IPS-11a (cell line): ENCODE measurements at regions not wholly inside any gene's neighbourhood (a gene's known extent, or its start where the extent isn't known, plus 50 kb on each side); places are given as distances from the start of the nearest gene placed in this dataset.
"Not testable (repeated sequence)": the region's sequence is repeated elsewhere in the genome, so short reads cannot be mapped to it uniquely, and the experiment has no call there.

ENCODE experiments used
- H3K4me3 ChIP-seq: one replicate; pipeline ENCODE4 v1.5.1; 2013; ENCODE audit warnings: low read depth, low read length, control low read depth

DNA sequence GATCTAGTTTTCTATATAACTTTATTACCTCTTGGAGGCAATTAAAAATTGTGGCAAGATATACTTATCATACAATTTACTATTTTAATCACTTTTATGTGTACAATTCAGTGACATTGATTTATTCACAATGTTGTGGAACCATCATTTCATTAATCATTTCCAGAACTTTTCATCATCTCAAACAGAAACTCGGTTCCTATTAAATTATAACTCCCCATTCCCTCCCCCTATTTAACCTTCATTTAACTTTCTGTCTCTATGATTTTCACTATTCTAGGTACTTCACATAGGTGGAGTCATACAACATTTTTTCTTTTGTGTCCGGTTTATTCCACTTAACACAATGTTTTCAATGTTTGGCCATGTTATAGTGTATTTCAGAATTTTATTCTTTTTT, 252.8 kb downstream of the REEP3 start:
- no peak overlapping the region for H3K4me3 ChIP-seq

DNA sequence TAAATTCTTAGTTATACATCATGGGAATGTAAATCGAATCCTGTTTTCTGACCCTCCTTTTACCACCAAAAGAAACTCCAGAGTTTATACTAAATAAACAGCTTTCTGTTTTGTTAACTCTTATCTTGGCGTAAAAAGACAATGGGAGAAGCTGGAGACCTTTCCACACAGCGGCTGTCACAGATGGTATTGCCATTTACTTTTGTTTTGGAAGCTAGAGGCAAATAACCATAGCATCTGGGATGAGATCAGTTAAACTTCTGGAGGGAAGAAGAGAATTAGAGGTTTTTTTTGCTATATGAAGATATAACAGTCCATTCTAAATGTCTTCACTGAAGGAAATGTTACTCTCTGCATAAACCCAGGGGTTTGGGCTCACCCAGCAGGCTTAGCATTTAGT, 258.9 kb downstream of the REEP3 start:
- H3K4me3 ChIP-seq: no peak overlapping the region

DNA sequence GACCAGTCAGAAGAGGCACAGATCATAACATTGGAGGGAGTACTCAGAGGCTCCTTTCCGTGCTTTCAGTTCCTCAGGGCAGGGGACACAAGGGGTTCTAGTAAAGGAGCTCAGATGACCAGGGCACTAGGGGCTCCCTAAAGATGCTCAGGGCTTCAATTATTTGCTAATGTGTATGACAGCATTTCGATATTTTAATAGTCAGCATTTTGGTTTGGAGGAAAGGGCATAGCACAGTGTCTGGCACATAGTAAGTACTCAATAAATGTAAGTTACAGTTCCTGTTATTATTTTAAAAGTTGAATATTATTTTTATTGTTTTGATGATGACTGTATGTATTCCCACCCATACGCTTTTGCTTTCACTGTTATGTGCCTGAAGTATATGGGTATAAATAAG, 260.0 kb downstream of the REEP3 start:
- no peak overlapping the region for H3K4me3 ChIP-seq

DNA sequence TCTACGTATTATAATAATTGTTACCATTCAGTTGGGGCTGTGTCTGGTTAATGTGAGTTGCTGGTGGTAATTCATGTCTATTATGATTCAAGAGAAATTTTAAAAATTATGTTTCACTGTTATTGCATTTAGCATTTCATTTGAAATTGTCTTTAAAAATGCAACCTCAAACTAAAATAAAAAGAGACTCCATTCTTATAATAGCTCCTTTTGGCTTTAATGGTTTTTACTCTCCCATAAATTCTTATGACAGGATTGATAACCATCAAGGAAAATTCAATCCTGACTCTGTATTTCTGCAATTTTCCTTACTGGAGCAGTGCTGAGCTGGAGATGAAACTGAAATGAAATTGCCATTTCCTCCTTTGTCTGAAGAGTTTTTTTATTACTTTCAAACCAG, 262.7 kb downstream of the REEP3 start:
- no peak overlapping the region for H3K4me3 ChIP-seq

DNA sequence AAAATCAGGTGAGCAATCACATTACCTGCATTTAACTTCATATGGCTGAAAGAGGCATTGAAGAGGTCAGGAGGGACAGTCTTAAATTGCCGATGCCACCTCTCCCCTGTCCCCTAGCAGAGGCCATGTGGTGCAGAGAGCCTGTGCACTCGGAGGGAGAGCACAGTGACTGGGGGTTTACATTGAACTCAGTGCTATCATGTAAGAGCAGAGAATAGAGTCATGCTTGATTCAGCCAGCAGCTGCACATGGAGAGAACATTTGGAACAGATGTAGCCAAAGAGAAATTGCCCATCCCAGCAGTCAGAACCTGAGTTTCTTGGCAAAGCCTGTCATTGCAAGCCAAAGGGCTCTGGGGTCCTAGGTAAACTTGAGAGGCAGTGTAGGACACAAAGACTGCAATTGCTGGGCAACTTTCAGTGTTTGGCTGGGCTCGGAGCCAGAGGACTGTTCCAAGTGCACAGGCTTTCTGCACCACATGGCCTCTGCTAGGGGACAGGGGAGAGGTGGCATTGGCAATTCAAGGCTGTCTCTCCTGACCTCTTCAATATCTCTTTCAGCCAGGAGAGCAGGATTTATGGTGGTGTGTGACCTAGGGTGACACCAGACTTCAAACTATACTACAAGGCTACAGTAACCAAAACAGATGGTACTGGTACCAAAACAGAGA, 267.1 kb downstream of the REEP3 start:
- no peak overlapping the region for H3K4me3 ChIP-seq

DNA sequence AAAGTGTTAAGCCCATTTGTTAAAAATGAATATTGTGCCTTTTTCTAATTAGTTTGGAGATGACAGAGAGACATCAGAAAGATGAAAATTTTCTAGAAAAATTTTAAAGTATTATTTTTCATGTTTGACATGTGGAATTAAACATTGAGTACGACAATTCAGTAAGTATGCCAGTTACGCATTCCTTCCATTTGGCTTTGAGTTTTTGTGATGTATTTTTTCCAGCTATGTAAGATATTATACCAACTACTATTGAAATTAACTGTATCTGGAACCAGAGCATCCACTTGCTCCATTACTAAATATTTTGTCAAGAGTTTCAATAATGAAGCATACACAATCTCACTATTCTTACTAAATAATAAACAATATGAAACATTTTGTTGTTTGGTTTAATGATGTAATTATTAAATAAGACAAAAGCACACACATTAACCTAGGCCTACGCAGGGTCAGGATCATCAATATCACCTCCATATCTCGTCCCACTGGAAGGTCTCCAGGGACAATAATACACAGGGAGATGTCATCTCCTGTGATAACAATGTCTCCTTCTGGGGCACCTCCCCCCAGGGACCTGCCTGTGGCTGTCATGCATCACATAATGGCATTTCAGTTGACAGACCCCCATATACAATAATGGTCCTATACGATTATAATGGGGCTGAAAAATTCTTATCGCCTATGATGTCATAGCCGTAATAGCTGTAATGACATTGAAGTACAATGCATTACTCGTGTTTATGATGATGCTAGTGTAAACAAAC, 274.1 kb downstream of the REEP3 start:
- no peak overlapping the region for H3K4me3 ChIP-seq

DNA sequence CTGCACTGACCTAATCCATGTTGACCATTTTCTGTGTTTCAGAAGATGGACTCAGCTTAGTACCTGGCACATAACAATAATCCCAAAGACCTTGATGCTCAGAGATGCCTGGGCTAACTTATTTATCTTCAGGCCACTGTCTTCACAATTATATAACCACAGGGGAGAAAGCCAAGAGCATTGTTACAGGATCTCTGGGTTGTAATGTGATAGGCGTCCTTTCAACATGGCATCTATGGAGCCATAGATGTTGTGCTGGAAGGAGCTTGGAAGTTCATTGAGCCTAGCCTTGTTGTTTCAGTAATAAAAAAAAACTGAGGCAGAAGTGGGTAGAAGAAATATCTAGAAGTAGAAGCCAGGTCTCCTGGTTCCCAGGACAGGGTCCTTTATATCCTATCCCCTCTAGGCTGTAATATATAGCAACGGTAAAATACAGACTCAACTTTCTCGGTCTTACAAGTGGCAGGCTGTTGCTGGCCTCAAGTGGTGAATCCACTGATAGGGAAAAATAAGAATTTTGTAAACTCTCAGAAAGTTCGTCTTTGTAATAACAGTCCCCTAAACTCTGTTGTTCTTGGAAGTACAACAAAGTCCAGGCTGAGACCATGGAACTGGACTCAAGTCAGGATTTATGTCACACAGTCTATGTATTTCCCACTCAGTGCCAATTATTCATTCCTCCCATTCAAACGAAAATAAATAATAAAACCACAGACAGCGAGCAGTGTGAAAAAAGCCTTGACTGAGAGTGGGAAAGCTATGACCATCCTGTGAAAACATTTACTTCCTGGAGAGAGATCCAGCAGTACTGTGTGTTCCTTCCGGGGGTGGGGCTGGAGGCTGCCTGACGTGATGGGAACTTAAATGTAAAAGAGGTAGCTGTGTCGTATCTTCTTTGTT, 277.6 kb downstream of the REEP3 start:
- H3K4me3 ChIP-seq: no peak overlapping the region

DNA sequence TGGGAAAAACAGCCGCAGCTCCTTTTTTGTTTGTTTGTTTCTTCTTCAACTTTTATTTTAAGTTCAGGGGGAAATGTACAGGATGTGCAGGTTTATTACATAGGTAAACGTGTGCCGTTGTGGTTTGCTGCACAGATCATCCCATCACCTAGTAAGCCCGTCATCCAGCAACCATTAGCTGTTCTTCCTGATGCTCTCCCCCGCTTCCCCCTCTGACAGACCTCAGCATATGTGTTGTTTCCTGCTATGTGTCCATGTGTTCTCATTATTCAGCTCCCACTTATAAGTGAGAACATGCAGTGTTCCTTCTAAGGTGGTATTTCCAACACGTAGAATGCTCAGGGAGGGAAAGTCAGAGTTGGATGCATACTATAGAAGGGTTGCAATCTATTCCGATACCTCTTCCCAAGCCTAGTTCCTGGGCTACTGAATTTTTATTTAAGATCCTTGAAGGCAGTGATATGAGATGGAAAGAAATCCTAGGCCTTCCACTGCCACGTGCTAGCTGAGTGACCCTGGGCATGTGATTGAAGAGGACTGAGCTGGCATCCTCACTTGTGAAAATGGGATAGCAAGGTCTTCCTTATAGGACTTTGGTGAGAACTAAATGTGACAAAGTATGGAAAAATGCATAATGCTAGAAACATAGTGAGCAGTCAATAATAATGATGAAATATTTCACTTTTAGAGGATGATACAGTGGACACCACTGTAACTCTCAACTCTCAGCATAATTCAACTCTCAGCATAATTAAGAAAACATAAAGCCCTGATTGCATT, 278.5 kb downstream of the REEP3 start:
- H3K4me3 ChIP-seq: no peak overlapping the region

DNA sequence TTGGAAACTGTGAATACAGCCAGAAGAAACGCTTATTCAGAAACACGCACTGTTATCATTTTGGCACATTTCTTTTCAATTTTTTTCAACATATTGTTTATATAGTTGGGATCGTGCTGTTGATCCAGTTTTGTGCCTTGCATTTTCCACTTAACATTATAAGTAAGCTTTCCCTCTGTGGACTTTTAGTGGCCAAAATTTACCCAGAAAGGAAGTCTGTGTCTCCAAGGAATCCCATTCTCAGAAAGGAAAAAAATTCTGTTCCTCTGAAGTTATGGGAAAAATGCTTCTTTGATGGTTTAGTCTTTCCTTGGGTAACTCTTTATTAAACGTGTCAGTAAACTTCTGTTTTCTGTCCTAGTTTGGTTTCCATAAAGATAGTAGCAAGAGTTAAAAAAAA, 280.0 kb downstream of the REEP3 start:
- no peak overlapping the region for H3K4me3 ChIP-seq

DNA sequence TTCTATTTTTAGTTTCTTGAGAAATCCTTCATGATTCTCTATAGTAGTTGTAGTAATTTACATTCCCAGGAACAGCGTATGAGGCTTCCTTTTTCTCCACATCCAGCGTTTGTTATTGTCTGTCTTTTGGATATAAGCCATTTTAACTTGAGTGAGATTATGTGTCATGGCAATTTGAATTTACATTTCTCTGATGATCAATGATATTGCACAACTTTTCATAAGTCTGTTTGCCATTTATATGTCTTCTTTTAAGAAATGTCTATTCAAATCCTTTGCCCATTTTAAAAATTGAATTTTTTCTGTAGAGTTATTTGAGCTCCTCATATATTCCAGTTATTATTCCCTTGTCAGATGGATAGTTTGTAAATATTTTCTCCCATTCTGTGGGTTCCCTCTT, 285.1 kb downstream of the REEP3 start:
- no peak overlapping the region for H3K4me3 ChIP-seq

DNA sequence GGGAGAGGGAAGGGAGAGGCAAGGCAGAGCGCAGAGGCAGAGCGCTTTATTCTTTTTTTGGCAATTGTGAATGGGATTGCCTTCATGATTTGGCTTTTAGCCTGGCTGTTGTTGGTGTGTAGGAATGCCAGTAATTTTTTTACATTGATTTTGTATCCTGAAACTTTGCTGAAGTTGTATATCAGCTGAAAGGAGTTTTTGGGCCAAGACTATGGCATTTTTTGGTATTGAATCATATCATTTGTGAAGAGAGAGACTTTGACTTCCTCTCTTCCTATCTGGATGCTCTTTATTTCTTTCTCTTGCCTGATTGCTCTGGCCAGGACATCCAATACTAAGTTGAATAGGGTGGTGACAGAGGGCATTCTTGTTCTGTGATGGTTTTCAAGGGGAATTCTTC, 291.3 kb downstream of the REEP3 start:
- no peak overlapping the region for H3K4me3 ChIP-seq

DNA sequence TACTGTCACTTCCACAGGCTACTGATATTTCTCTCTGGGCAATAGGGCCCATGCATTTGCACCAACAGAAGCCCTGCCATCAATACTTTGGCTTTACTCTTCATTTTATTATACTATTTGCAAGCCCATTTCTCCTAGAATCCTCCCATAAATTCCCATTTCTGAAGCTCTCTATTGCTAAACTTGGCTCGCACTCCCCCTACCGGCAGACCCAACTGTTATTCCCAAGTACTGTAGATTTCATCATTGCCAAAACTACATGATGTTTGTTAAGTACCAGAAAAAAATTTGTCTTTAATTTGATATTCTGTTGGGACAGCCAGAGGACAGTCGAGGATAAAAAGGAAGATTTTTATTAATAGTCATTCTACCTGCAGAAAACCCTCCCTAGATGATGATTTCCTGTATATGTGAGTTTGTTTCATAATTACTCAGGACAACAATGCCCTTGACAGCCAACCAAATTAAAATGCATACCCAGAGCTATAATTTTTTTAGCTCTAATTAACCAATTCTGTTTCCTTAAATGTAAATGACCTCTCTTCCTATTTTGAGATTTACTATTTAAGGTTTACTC, 298.6 kb downstream of the REEP3 start:
- no peak overlapping the region for H3K4me3 ChIP-seq

DNA sequence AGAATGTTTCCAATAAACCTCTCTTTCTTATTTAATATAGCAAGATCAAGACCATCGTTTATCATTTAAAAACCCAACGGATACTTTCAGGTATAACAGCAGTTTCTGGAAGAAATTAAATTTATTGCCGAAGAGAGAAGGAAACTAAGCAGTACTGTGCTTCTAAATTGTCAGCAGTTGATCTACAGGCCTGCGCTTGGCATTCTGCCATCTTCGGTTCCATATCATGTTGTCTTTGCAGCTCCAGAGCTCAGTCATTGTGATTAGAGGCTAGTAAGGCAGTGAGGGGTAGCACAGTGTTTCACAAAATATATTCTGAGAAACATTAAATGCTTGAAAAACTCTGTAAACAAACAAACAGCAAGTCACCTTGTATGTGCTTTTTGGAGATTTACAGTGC, 301.3 kb downstream of the REEP3 start:
- no peak overlapping the region for H3K4me3 ChIP-seq

DNA sequence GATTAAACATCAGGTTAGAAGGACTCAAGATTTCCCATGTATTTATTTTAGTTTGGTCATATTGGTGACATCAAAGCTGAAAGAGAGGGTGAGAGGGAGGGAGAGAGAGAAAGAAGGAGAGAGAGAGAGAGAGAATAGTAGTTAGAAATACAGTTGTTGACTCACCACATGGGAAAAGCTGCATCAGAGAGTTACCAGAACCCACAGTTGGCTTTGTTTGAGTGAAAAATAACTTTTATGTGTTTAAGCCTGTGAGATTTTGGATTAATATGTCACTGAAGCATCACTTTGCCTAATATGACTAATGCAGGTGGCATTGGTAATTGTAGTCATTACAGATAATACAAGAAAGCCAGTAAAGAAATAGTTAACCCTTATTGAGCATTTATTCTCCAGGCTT, 303.9 kb downstream of the REEP3 start:
- no peak overlapping the region for H3K4me3 ChIP-seq

DNA sequence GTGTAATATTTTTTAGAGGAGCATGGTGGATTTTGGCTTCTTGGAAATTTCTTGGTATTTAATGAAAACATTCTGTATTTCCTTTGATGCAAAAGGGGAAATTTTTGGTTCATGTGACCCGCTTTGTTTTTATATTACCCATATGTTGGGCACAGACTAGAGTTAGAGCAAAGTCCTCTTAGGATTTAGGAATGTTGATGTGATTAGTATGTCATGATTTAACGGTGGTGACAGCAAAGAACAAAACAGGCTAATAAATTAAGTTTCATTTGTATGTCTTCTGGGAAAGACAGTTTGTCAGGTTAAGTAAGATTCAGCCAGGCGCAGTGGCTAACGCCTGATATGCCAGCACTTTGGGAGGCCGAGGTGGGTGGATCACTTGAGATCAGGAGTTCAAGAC, 304.6 kb downstream of the REEP3 start:
- no peak overlapping the region for H3K4me3 ChIP-seq

DNA sequence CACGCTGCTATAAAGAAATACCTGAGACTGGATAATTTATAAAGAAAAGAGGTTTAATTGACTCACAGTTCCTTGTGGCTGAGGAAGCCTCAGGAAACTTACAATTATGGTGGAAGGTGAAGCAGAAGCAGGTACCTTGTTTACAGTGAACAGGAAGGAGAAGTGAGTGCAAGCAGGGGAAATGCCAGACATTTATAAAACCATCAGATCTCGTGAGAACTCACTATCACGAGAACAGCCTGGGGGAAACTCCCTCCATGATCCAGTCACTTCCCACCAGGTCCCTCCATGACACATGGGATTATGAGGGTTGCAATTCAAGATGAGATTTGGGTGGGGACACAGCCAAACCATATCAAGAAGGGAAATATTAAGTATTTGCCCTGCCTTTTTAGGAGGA, 305.8 kb downstream of the REEP3 start:
- H3K4me3 ChIP-seq: not testable (repeated sequence)

DNA sequence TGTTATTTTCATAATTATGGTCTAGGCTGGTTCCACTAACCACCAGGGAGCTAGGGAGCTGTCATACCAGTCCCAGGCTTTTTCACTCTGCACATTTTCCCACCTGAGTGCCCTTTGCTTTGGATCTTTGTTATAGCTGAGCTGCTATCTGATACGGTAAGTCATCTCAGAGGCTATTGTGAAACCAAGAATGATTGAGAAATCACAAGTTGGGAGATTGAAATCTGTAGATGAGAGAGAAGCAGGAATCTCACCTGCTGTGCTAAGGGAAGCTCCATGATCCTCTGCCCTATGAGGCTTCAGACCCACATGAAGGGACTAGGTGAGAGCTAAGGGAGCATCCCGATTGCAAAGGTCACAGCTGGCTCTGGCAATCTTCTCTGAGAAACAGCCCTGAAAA, 307.8 kb downstream of the REEP3 start:
- H3K4me3 ChIP-seq: no peak overlapping the region

DNA sequence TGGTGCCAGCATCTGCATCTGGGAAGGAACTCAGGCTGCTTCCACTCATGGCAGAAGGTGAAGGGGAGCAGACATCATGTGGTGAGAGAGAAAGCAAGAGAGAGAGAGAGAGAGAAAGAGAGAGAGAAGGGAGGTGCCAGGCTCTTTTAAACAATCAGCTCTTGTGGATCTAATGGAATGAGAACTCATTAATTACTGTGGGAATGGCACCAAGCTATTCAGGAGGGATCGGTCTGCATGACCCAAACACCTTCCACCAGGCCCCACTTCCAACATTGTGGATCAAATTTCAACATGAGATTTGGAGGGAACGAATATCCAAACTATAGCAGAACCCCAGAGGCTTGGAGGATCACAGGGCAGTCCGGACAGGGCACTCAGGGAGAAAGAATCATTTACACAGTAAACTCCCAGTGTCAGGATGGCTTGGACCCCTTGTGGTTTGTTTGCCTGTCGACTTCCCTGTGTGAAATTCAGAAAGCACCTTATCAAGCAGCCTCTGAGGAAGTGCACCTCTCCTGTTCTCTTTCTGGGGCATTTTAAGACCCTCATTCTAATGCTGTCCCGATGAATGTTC, 308.5 kb downstream of the REEP3 start:
- H3K4me3 ChIP-seq: no peak overlapping the region

DNA sequence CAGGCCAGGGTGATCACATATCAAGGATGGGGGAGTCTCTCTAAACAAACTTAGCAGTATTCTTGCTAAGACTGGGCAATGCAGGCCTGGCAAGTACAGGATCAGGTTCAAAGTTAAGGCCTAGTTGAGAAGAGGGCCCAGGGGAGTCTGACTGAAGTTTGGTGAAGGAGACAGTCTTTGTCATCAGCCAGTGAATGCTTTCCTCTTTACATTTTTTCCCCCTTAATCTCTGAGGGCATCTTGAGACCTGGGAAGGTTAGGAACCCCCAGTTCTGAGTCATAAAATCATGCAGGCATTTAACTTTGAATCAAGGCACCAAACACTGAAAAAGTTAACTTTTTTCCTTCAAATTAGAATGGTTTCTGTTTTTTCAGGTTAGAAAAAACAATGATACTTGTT, 311.5 kb downstream of the REEP3 start:
- no peak overlapping the region for H3K4me3 ChIP-seq

DNA sequence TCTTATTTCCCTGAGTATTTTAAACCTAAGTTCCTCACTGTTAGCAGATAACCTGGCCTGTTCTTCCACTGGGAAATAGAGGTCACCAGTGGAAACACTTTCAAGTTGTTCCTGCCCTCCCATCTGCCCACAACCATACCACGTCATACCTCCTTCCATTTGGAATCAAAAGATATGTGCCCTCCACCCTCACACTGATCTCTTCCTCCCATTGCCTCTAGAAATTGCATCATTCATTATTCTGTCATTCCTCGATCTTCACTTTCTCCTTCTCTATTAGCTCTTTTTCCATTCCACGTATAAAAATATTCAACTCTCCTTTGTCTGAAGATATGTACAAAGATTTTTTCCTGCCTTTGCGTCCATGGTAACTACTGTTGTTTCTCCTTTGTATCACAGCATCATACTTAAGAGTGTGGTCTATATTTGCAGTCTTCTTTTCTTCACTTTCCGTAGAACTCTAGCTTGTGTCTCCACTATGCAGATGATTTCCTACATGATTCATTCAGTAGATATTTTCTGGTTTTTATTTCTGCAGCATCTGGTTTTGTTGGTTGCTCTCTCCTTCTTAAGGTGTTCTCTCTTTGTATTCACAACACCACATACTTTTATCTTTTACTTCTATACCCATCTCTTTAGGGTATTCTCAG, 312.3 kb downstream of the REEP3 start:
- H3K4me3 ChIP-seq: no peak overlapping the region
